DMS153 treated with DMSO at 0.1 percent for 48 hours (cell line): ENCODE measurements at regions not wholly inside any gene's neighbourhood (a gene's known extent, or its start where the extent isn't known, plus 50 kb on each side); places are given as distances from the start of the nearest gene placed in this dataset.
"Not testable (repeated sequence)": the region's sequence is repeated elsewhere in the genome, so short reads cannot be mapped to it uniquely, and the experiment has no call there.

Experiments used
- DNase-seq: peaks from one replicate; lab custom pipeline; 2025; ENCODE audit not compliant: unreplicated experiment; lab: John Stamatoyannopoulos, UW

DNA sequence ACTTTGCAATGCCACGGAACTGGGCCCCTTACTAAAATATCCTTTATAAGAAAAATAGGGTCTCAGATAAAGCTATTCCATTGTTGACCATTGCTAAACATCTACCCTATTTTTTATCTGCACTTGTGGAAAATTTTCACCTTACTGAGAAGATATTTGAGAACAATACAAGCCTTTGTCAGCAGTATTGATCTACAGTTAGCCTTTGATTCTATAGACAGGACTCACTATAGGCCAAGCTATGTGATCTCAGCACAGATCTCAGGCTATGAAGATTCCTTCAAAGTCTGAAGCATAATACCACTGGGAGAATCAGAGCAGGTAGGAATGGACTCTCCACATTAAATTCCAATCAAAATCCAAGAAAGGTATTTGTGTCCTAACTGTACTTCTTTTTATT lies 1099.7 kb downstream of the DIAPH3 start:
- DNase-seq = no peak

DNA sequence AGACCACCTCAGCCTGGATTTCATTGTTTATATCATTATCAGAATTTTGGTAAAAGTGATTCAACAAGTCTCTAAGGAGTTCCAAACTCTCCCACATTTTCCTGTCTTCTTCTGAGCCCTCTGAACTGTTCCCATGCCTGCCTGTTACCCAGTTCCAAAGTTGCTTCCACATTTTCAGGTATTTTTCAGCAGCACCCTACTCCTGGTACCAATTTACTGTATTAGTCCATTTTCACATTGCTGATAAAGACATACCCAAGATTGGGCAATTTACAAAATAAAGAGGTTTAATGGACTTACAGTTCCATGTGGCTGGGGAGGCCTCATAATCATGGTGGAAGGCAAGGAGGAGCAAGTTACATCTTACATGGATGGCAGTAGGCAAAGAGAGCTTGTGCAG lies 1087.3 kb downstream of the DIAPH3 start:
- DNase-seq = not testable (repeated sequence)

GRCh38 chr13:59086147-59086546 lies 1077.6 kb downstream of the DIAPH3 start:
- DNase-seq = no peak

- no peak for DNase-seq
Measured at GRCh38 chr13:59088716-59089115, 1075.0 kb downstream of the DIAPH3 start.

- DNase-seq = no peak
Measured at GRCh38 chr13:59094181-59094580, 1069.5 kb downstream of the DIAPH3 start.

- no peak for DNase-seq
Measured at GRCh38 chr13:59099182-59099974, 1064.3 kb downstream of the DIAPH3 start.

DNA sequence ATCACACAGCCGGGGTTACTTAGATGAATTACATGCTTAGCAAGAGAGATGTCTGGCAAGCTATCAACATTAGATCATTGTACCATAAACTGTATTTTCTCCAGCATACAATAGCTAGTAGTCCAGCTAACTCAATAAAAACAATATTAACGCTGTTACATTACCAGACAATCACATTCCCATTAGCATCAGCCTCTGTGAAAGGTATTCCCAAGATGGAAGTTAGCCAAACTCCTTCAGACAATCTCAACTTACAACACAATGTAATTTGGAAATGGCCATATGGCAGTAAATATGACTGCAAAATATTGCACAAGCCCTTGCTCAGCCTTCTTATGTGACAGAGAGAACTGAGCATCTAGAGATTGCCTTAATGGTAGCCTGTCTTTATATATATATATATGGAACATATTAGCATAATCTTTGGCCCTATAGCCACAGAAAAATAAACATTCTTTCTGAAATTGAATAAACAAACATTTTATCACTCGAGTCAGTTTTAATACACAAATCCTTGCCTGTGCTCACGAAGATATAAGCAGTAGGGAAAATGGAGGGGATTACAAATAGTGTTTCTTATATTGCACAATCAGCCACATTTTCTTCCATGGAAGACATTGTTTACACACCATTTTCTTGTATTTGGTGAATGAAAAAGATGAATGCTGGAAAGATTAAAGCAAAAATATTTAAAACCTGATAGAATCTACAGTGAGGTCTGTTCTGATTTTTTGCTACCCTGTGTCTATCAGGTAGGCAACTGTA lies 1060.5 kb downstream of the DIAPH3 start:
- no peak for DNase-seq

- DNase-seq = no peak
Measured at GRCh38 chr13:59111751-59112171, 1052.0 kb downstream of the DIAPH3 start.

- no peak for DNase-seq
Measured at GRCh38 chr13:59112221-59112718, 1051.5 kb downstream of the DIAPH3 start.

- DNase-seq = no peak
Measured at GRCh38 chr13:59119475-59119874, 1044.3 kb downstream of the DIAPH3 start.

DNA sequence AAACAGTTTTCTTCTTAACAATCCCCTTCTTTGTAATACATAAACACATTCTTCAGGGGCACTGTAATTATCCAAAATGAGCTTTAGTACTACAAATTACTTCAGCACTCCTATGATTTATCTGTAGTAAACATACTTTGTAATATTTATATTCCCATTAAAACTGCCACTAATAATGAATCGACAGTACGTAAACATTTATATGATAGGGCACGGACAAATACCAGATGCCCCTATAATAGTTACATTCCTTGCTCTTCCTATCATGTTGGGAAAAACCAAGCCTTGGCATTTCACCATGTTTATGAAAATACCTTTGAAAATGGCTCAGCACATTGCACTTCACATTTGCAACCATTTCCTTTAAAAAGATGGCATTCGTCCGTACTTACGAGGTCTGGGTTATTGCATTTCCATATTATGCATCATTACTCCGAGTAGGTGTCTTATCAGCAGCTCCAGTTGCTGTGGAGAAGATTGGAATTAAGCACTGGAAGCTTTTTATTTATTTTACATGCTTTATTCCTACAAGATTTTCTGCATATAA lies 1043.4 kb downstream of the DIAPH3 start:
- DNase-seq = no peak

DNA sequence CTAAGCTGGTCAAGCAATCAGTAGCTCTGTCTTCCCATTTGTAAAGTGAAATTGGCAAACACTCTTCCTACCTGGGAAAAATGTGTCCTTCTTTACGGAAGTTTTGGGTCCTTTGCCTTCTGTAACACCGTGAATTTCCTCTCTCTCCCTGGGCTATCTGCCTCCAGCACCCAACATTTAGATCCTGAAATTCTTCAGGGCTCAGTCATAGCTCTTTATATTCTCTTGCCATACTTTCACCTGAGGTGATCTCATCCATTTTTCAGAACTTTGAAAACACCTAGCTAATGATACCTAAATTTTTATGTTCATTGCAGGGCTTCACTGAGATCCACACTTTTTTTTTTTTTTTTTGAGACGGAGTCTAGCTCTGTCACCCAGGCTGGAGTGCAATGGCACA lies 1042.2 kb downstream of the DIAPH3 start:
- DNase-seq = no peak

GRCh38 chr13:59126474-59126873 lies 1037.3 kb downstream of the DIAPH3 start:
- DNase-seq = no peak

DNA sequence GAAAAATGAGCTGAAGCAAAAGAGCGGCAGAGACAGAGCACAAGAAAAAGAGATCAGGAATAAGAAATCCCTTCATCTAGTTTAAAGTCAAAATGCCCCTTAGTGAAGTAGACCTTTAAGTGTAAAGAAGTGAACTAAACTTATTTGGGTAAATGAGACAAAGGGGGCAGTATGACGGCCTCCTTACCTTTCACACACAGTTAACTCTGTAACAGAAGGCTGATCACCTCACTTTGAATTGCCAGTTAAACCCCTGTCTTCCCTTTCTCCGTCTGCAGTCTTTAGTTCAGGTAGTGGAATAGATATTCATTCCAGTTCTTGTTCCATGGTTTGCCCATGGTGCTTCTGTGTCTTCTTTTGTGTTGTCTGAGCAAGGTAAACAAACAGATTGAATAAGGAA lies 1029.8 kb downstream of the DIAPH3 start:
- no peak for DNase-seq

GRCh38 chr13:59144700-59145099 lies 1019.0 kb downstream of the DIAPH3 start:
- DNase-seq = no peak

DNA sequence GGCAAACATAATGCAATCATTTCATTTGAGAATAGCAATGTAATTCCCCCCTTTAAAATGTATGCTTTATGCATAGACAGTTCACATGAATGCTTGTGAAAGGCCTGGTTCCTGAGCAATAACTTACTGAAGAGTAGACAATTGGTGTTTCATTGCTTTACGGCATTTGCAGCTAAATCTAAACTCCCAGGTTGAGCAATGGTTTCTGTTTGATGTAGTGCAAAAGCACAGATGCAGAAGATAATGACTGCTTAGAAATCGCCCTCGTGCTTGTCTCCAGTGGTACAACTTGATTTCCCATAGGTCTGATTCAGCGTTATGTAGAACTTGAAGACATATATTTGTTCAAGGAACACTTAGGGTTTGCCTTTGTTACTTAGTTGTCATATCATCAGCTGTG lies 1018.3 kb downstream of the DIAPH3 start:
- DNase-seq = no peak

GRCh38 chr13:59157181-59157580 lies 1006.5 kb downstream of the DIAPH3 start:
- DNase-seq = no peak

DNA sequence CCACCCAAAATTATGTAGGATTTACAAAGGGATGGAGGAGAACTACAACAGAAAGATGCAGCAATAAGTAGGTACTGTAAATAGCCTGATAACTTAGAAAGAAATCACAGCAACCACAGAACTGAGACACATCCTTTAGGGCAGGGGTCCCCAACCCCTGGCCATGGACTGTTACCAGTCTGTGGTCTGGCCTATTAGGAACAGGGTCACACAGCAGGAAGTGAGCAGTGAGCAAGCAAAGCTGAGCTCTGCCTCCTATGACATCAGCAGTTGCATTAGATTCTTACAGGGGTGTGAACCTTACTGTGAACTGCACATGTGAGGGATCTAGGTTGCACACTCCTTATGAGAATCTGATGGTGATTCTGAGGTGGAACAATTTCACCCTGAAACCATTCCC lies 997.6 kb downstream of the DIAPH3 start:
- DNase-seq = no peak

DNA sequence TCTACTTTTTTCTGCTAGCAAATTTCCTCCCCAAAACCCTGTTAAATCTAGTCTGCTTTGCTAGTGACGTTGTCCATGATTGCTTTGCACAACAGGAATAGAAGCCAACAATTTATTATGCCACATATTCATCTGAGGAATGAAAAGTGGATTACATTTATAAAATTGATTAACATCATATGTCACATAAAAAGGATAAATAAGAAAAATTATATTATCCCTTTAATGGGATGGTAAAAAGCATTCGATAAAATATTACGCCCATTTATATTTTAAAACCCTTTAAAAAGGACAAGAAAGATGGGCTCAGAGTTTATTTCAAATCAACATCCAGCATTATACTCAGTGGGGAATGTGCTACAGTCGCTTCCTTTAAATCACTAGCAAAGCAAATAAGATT lies 991.7 kb downstream of the DIAPH3 start:
- DNase-seq = no peak

DNA sequence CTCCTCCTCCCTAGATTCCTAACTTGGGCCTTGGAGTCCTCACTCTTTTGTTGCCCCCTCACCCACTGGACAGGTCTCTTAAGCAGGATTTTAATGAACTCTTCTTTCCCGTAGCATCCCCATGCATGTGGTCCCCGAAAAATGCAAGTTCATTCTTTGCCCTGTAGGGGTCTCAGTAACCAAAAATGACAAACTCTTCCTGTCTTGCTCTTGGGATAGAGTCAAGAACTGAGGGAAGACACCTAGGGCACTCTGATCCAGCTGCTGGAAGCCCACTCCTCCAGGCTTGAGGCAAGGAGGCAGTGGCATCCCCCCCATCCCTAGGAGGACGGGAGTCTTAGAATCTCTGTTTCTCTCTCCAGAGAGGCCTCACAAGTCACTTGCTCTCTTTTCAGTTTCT lies 987.0 kb downstream of the DIAPH3 start:
- no peak for DNase-seq

DNA sequence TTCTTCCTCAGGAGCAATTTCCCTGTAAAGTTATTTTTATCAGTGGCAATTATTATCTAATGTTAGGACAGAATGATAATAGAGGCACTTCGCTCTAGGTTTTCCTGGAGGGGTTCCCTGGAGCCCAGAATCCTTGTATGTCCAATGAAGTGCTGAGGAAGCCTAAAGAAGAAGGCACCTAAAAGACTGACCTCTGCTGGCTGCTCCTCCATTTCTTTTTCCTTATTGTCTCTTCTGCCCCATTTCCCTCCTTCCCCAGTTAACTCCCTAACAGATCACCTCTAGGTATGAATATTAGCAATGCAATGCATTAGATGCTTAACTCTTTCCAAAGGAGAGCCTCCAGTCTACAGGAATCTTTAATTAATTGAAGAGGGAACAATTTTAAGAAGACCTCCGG lies 985.4 kb downstream of the DIAPH3 start:
- no peak for DNase-seq

DNA sequence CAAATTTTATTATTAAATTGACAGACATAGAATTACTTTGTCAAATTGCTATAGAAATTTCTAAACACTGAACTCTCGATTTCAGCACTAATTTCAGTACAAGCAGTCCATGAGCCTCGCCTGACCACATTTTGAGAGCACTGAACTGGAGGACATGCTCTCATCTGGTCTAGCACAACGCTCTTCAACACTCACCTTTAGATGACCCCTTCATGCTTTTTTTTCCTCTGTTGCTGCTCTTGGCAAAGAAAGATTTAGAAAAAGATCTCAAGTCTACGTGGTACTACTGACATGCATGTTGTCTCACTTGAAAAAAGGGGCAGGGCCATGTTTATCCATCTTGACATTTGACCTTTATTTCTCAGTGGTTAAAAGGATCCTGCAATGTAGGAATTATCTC lies 981.5 kb downstream of the DIAPH3 start:
- DNase-seq = no peak
